Endothelial cell of umbilical vein (primary cell): ENCODE measurements at regions not wholly inside any gene's neighbourhood (a gene's known extent, or its start where the extent isn't known, plus 50 kb on each side); places are given as distances from the start of the nearest gene placed in this dataset.

Experiments
- BruUV-seq: library from RNA; stranded (reverse); fragments of 400-500 nt; replicated peaks from 2 replicates; lab custom pipeline; 2021; lab: Mats Ljungman, UMichigan
- CTCF ChIA-PET: fragments of 300-600, 350-600 bp; sonication (Branson Sonifier 250); formaldehyde crosslinking; loops from one replicate; lab custom pipeline; 2021; ENCODE audit warnings: antibody characterized with exemption, inconsistent platforms; lab: Charles Lee
- POLR2A ChIA-PET: fragments of 300-600, 350-600 bp; sonication (Branson Sonifier 250); formaldehyde crosslinking; loops from one replicate; lab custom pipeline; 2021; ENCODE audit warnings: antibody characterized with exemption, inconsistent platforms; lab: Charles Lee
- DNase-seq: peaks from one replicate; pipeline ENCODE4 v3.0.0-alpha.2; 2011; ENCODE audit warnings: low read depth, low spot score
- FAIRE-seq: peaks from 2 replicates; lab custom pipeline; 2011; peaks lifted over from hg19 to GRCh38; lab: Jason Lieb, UNC
- H2AFZ ChIP-seq: 2 replicates; pipeline ENCODE4 v1.6.0; 2012; ENCODE audit warnings: low read depth, low read length, control low read depth, inconsistent platforms
- H3K27ac ChIP-seq: 2 replicates; pipeline ENCODE4 v1.5.1; 2011; ENCODE audit warnings: low read depth, mild to moderate bottlenecking, control low read depth, low read length, moderate library complexity; ENCODE audit not compliant: insufficient read depth
- H3K27me3 ChIP-seq, 2 experiments: 2 replicates each; pipeline versions ENCODE4 v1.6.0 to v1.6.1; 2011; ENCODE audit warnings: low read length in 2 of 2, mixed read lengths in 1 of 2; ENCODE audit not compliant: control insufficient read depth in 2 of 2, insufficient read depth in 2 of 2
- H3K36me3 ChIP-seq, 2 experiments: 2 replicates in 1 of 2; 3 replicates in 1 of 2; pipeline ENCODE4 v1.5.1; 2011; ENCODE audit warnings: low read length in 2 of 2, mild to moderate bottlenecking in 1 of 2, moderate library complexity in 1 of 2; ENCODE audit not compliant: control insufficient read depth in 2 of 2, insufficient read depth in 2 of 2; ENCODE audit errors: extremely low read depth in 1 of 2
- H3K4me1 ChIP-seq: 3 replicates; pipeline ENCODE4 v1.5.1; 2011; ENCODE audit warnings: mild to moderate bottlenecking, low read length; ENCODE audit not compliant: control insufficient read depth, insufficient read depth; ENCODE audit errors: extremely low read depth
- H3K4me2 ChIP-seq: 2 replicates; pipeline ENCODE4 v1.6.1; 2011; ENCODE audit warnings: low read length, control low read depth, mixed read lengths; ENCODE audit not compliant: insufficient read depth
- H3K4me3 ChIP-seq, 3 experiments: fragments of 200-600 bp in 1 of 3; sonication (generic), shearing (Covaris generic) in 1 of 3; replicated peaks in 1 of 3; 2 replicates each; pipeline ENCODE4 v1.5.1; 2011 to 2016; ENCODE audit warnings: control low read depth in 3 of 3, low read length in 3 of 3, mild to moderate bottlenecking in 2 of 3, inconsistent platforms in 1 of 3, low read depth in 1 of 3, moderate library complexity in 1 of 3; ENCODE audit not compliant: insufficient read depth in 1 of 3
- H3K79me2 ChIP-seq: 2 replicates; pipeline ENCODE4 v1.6.0; 2012; ENCODE audit warnings: low read length, inconsistent platforms; ENCODE audit not compliant: control insufficient read depth, insufficient read depth
- H3K9ac ChIP-seq: replicated peaks from 2 replicates; pipeline ENCODE3; 2011; ENCODE audit warnings: low read length, control low read depth; ENCODE audit not compliant: insufficient read depth; ENCODE audit errors: extremely low read depth
- H3K9me1 ChIP-seq: replicated peaks from 3 replicates; pipeline ENCODE4 v1.6.0; 2011; ENCODE audit warnings: mild to moderate bottlenecking, low read length; ENCODE audit not compliant: control insufficient read depth, insufficient read depth; ENCODE audit errors: extremely low read depth
- H3K9me3 ChIP-seq: replicated peaks from 2 replicates; pipeline ENCODE4 v1.5.1; 2012; ENCODE audit warnings: low read length, inconsistent platforms; ENCODE audit not compliant: control insufficient read depth, insufficient read depth
- H4K20me1 ChIP-seq: replicated peaks from 2 replicates; pipeline ENCODE3; 2011; ENCODE audit warnings: mild to moderate bottlenecking, low read length; ENCODE audit not compliant: control insufficient read depth, insufficient read depth; ENCODE audit errors: extremely low read depth
- CTCF ChIP-seq, 2 donors: IDR thresholded peaks; 1 replicate in 1 of 2; 2 replicates in 1 of 2; pipeline ENCODE4 v1.5.1; 2011; ENCODE audit warnings: low read length in 2 of 2, mild to moderate bottlenecking in 2 of 2, moderate library complexity in 2 of 2, control low read depth in 1 of 2, inconsistent platforms in 1 of 2, low read depth in 1 of 2; ENCODE audit not compliant: insufficient read depth in 1 of 2; ENCODE audit errors: extremely low read depth in 1 of 2
- FOS ChIP-seq: IDR thresholded peaks from 2 replicates; pipeline ENCODE4 v1.6.1; 2011; ENCODE audit warnings: mild to moderate bottlenecking, low read length, moderate library complexity, borderline replicate concordance; ENCODE audit not compliant: insufficient read depth
- GATA2 ChIP-seq: IDR thresholded peaks from 2 replicates; pipeline ENCODE4 v1.7.0; 2011; ENCODE audit warnings: low read depth, mild to moderate bottlenecking, moderate library complexity, mixed read lengths, low read length; ENCODE audit not compliant: insufficient read length, insufficient read depth
- JUN ChIP-seq: IDR thresholded peaks from 2 replicates; pipeline ENCODE4 v1.6.1; 2011; ENCODE audit warnings: borderline replicate concordance, low read depth; ENCODE audit not compliant: insufficient read length, insufficient read depth
- MAX ChIP-seq: IDR thresholded peaks from 2 replicates; pipeline ENCODE4 v1.6.1; 2011; ENCODE audit not compliant: insufficient read depth, insufficient read length
- MYC ChIP-seq: IDR thresholded peaks from one replicate; pipeline ENCODE4 v1.6.1; 2011; ENCODE audit warnings: mild to moderate bottlenecking, low read depth, low read length
- POLR2AphosphoS5 ChIP-seq: IDR thresholded peaks from 2 replicates; pipeline ENCODE4 v1.6.1; 2012; ENCODE audit warnings: low read depth, mild to moderate bottlenecking, control low read depth, low read length, moderate library complexity; ENCODE audit not compliant: insufficient read depth
- dilution Hi-C: fragments of 300-500 bp; cut with MboI; formaldehyde crosslinking; loops from one replicate; pipeline ENCODE4 v1.15.0; 2019; ENCODE audit warnings: low sequenced_read_pairs; ENCODE audit not compliant: extremely low pct_ligation_motif_present
- intact Hi-C: fragments of 100-400 bp; cut with micrococcal nuclease; formaldehyde crosslinking; loops from one replicate; pipeline ENCODE4 v1.10.0; 2022

- Histone ChIP-seq H3K9me3 (no peaks in the 10 kb centered on the region), H3K27me3 (peaks cover 2% of the 10 kb centered on the region in 2 experiments), H4K20me1 (no peaks in the 10 kb centered on the region), H3K4me3 (no peak overlapping the region), H3K9ac (no peak overlapping the region), H3K4me1 (no peaks in the 10 kb centered on the region), H3K4me2 (no peak overlapping the region), H3K36me3 (no peaks in the 10 kb centered on the region), H3K79me2 (no peaks in the 10 kb centered on the region), H3K27ac (no peak overlapping the region), H2AFZ (peak overlapping the region; percentile 55), H3K9me1 (no peaks in the 10 kb centered on the region)
- peak; percentile 66 for FAIRE-seq
- CTCF ChIA-PET = interaction anchor here (0.6 to 4.0 kb wide), 19 partner anchors 9 to 623 kb away, joined by 3 to 23 read pairs (median 3); no protein-coding TSS in a partner anchor
- no TSS peak for BruUV-seq
- intact Hi-C loops = loop anchor here (1.0 kb wide), 3 partner anchors 181 to 623 kb away; no protein-coding TSS in a partner anchor
- POLR2A ChIA-PET = no interaction called here
- TF ChIP-seq CTCF (IDR thresholded peaks at IDR 0.05; ENCODE audit: extremely low read depth in 1 of 2, insufficient read depth in 1 of 2, low read depth in 1 of 2, low read length in 2 of 2) (peak; percentile 69 to 71), MYC (no peak)
- DNase-seq = peak; percentile 50
- dilution Hi-C loops = no loop called here
Observed at GRCh38 chr1:200306944-200307754, 102.7 kb downstream of the ZNF281 start.

- Histone ChIP-seq H2AFZ (no peak overlapping the region), H3K27ac (no peak overlapping the region), H3K9me1 (no peaks in the 10 kb centered on the region), H3K36me3 (no peaks in the 10 kb centered on the region), H3K79me2 (no peaks in the 10 kb centered on the region), H3K4me2 (no peak overlapping the region), H3K9ac (no peak overlapping the region), H3K27me3 (peaks cover 2 to 5% of the 10 kb centered on the region in 2 experiments), H3K4me3 (no peak overlapping the region), H4K20me1 (no peaks in the 10 kb centered on the region), H3K4me1 (peaks cover 2% of the 10 kb centered on the region), H3K9me3 (no peaks in the 10 kb centered on the region)
- FAIRE-seq = no peak
- ChIA-PET POLR2A (no interaction called here), CTCF (interaction anchor here (0.6 to 4.0 kb wide), 8 partner anchors 9 to 621 kb away, joined by 3 to 23 read pairs (median 8); no protein-coding TSS in a partner anchor)
- intact Hi-C loops (no loop called here), dilution Hi-C loops (no loop called here)
- DNase-seq = no peak
- no TSS peak for BruUV-seq
- TF ChIP-seq MAX = no peak
- no peak for TF ChIP-seq POLR2AphosphoS5
- TF ChIP-seq CTCF (IDR thresholded peaks at IDR 0.05; ENCODE audit: extremely low read depth in 1 of 2, insufficient read depth in 1 of 2, low read depth in 1 of 2, low read length in 2 of 2) = no peak
- TF ChIP-seq MYC = no peak
- TF ChIP-seq GATA2 = no peak
- TF ChIP-seq JUN = no peak
- TF ChIP-seq FOS = no peak
Observed at GRCh38 chr1:200305806-200306205, 104.0 kb downstream of the ZNF281 start.
